ENCODE measurements at regions not wholly inside any gene's neighbourhood (a gene's known extent, or its start where the extent isn't known, plus 50 kb on each side); places are given as distances from the start of the nearest gene placed in this dataset.
"Not testable (repeated sequence)": the region's sequence is repeated elsewhere in the genome, so short reads cannot be mapped to it uniquely, and the experiment has no call there.

GRCh38 chr5:71790433-71790832, 71.4 kb downstream of the CARTPT start:
- CTCF ChIA-PET: no interaction called here
- BruUV-seq (replicated peaks): no TSS peak
- no peaks in the 10 kb centered on the region for H3K4me1 Mint-ChIP-seq (ENCODE audit: low read depth, unreplicated experiment)
- TF ChIP-seq, protein P1, sequence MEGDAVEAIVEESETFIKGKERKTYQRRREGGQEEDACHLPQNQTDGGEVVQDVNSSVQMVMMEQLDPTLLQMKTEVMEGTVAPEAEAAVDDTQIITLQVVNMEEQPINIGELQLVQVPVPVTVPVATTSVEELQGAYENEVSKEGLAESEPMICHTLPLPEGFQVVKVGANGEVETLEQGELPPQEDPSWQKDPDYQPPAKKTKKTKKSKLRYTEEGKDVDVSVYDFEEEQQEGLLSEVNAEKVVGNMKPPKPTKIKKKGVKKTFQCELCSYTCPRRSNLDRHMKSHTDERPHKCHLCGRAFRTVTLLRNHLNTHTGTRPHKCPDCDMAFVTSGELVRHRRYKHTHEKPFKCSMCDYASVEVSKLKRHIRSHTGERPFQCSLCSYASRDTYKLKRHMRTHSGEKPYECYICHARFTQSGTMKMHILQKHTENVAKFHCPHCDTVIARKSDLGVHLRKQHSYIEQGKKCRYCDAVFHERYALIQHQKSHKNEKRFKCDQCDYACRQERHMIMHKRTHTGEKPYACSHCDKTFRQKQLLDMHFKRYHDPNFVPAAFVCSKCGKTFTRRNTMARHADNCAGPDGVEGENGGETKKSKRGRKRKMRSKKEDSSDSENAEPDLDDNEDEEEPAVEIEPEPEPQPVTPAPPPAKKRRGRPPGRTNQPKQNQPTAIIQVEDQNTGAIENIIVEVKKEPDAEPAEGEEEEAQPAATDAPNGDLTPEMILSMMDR (IDR thresholded peaks at IDR 0.05; ENCODE audit: insufficient read depth in 1 of 2, low read depth in 1 of 2, low read length in 1 of 2, severe bottlenecking in 1 of 2, unreplicated experiment in 1 of 2): no peak
- intact Hi-C loops (cut with micrococcal nuclease; ENCODE audit: unreplicated experiment): no loop called here
- peaks cover 8% of the 10 kb centered on the region for H3K27me3 Mint-ChIP-seq (ENCODE audit: insufficient read depth, unreplicated experiment)
- no peaks in the 10 kb centered on the region for H3K36me3 ChIP-seq (ENCODE audit: control insufficient read depth, insufficient read depth, low read length)
- POLR2A ChIA-PET: no interaction called here
- peaks cover 31% of the 10 kb centered on the region for H3K9me3 Mint-ChIP-seq (ENCODE audit: unreplicated experiment)
- no peaks in the 10 kb centered on the region for H3K4me1 ChIP-seq
- no peak overlapping the region for H3K27ac Mint-ChIP-seq (ENCODE audit: unreplicated experiment)
- H3K27me3 ChIP-seq (replicated peaks; ENCODE audit: control insufficient read depth, insufficient read depth, low read length): no peaks in the 10 kb centered on the region
- no peaks in the 10 kb centered on the region for H3K36me3 Mint-ChIP-seq (ENCODE audit: insufficient read depth, unreplicated experiment)
- H3K4me3 Mint-ChIP-seq (ENCODE audit: unreplicated experiment): no peak overlapping the region
- no peak for DNase-seq
- H3K4me3 ChIP-seq (ENCODE audit: low read depth, low read length): no peak overlapping the region
- peaks cover 7% of the 10 kb centered on the region for H3K9me3 ChIP-seq

DNA sequence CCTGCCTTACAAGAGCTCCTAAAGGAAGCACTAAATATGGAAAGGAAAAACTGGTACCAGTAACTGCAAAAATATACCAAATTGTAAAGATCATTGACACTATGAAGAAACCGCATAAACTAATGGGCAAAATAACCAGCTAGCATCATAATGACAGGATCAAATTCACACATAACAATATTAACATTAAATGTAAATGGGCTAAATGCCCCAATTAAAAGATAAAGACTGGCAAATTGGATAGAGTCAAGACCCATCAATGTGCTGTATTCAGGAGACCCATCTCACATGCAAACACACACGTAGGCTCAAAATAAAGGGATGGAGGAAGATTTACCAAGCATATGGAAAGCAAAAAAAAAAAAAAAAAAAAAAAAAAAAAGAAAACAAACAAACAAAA, 73.0 kb downstream of the CARTPT start:
- H3K27me3 ChIP-seq (replicated peaks; ENCODE audit: control insufficient read depth, insufficient read depth, low read length); H3K36me3 ChIP-seq (ENCODE audit: control insufficient read depth, insufficient read depth, low read length); H3K4me3 Mint-ChIP-seq (ENCODE audit: unreplicated experiment); H3K9me3 ChIP-seq; intact Hi-C loops (cut with micrococcal nuclease; ENCODE audit: unreplicated experiment); H3K4me3 ChIP-seq (ENCODE audit: low read depth, low read length); H3K27me3 Mint-ChIP-seq (ENCODE audit: insufficient read depth, unreplicated experiment); DNase-seq; H3K27ac Mint-ChIP-seq (ENCODE audit: unreplicated experiment); H3K4me1 Mint-ChIP-seq (ENCODE audit: low read depth, unreplicated experiment); H3K4me1 ChIP-seq; POLR2A ChIA-PET; BruUV-seq (replicated peaks); CTCF ChIA-PET; H3K36me3 Mint-ChIP-seq (ENCODE audit: insufficient read depth, unreplicated experiment): not testable (repeated sequence)
- peaks cover 31% of the 10 kb centered on the region for H3K9me3 Mint-ChIP-seq (ENCODE audit: unreplicated experiment)

- DNase-seq: no peak
- BruUV-seq (replicated peaks): no TSS peak
- TF ChIP-seq, protein P1 (IDR thresholded peaks at IDR 0.05; ENCODE audit: insufficient read depth in 1 of 2, low read depth in 1 of 2, low read length in 1 of 2, severe bottlenecking in 1 of 2, unreplicated experiment in 1 of 2): no peak
- intact Hi-C loops (cut with micrococcal nuclease; ENCODE audit: unreplicated experiment): no loop called here
- Mint-ChIP-seq H3K4me3 (ENCODE audit: unreplicated experiment) (no peak overlapping the region), H3K36me3 (ENCODE audit: insufficient read depth, unreplicated experiment) (no peaks in the 10 kb centered on the region), H3K27me3 (ENCODE audit: insufficient read depth, unreplicated experiment) (peaks cover 2% of the 10 kb centered on the region), H3K4me1 (ENCODE audit: low read depth, unreplicated experiment) (no peaks in the 10 kb centered on the region), H3K9me3 (ENCODE audit: unreplicated experiment) (peaks cover 21% of the 10 kb centered on the region), H3K27ac (ENCODE audit: unreplicated experiment) (no peak overlapping the region)
- Histone ChIP-seq H3K36me3 (ENCODE audit: control insufficient read depth, insufficient read depth, low read length) (no peaks in the 10 kb centered on the region), H3K4me1 (no peaks in the 10 kb centered on the region), H3K27me3 (replicated peaks; ENCODE audit: control insufficient read depth, insufficient read depth, low read length) (no peaks in the 10 kb centered on the region), H3K9me3 (peaks cover 8% of the 10 kb centered on the region), H3K4me3 (ENCODE audit: low read depth, low read length) (no peak overlapping the region)
- ChIA-PET CTCF (no interaction called here), POLR2A (no interaction called here)
Measured at GRCh38 chr5:71794061-71794695, 75.1 kb downstream of the CARTPT start.

DNA sequence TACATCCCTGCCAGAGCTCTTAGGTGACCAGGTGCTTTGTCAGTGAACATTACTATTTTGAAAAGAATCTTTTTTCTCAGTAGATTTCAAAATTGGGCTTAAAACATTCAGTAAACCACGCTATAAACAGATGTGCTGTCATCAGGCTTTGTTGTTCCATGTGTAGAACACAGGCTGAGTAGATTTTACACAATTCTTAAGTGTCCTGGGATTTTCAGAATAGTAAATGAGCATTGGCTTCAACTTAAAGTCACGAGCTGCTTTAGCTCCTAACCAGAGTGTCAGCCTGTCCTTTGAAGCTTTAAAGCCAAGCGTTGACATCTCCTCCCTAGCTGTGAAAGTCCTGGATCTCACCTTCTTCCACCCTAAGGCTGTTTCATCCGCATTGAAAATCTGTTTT, 83.6 kb downstream of the CARTPT start:
- intact Hi-C loops (cut with micrococcal nuclease; ENCODE audit: unreplicated experiment): no loop called here
- ChIA-PET POLR2A (no interaction called here), CTCF (no interaction called here)
- peaks cover 17% of the 10 kb centered on the region for H3K27me3 Mint-ChIP-seq (ENCODE audit: insufficient read depth, unreplicated experiment)
- TF ChIP-seq, protein P1 (IDR thresholded peaks at IDR 0.05; ENCODE audit: insufficient read depth in 1 of 2, low read depth in 1 of 2, low read length in 1 of 2, severe bottlenecking in 1 of 2, unreplicated experiment in 1 of 2): no peak
- no peaks in the 10 kb centered on the region for H3K27me3 ChIP-seq (replicated peaks; ENCODE audit: control insufficient read depth, insufficient read depth, low read length)
- H3K9me3 ChIP-seq: no peaks in the 10 kb centered on the region
- no peak overlapping the region for H3K4me3 ChIP-seq (ENCODE audit: low read depth, low read length)
- H3K36me3 Mint-ChIP-seq (ENCODE audit: insufficient read depth, unreplicated experiment): no peaks in the 10 kb centered on the region
- H3K36me3 ChIP-seq (ENCODE audit: control insufficient read depth, insufficient read depth, low read length): no peaks in the 10 kb centered on the region
- H3K9me3 Mint-ChIP-seq (ENCODE audit: unreplicated experiment): no peaks in the 10 kb centered on the region
- no TSS peak for BruUV-seq (replicated peaks)
- H3K4me1 Mint-ChIP-seq (ENCODE audit: low read depth, unreplicated experiment): no peaks in the 10 kb centered on the region
- H3K4me3 Mint-ChIP-seq (ENCODE audit: unreplicated experiment): no peak overlapping the region
- no peak overlapping the region for H3K27ac Mint-ChIP-seq (ENCODE audit: unreplicated experiment)
- DNase-seq: no peak
- no peaks in the 10 kb centered on the region for H3K4me1 ChIP-seq
